ENCODE measurements at regions not wholly inside any gene's neighbourhood (a gene's known extent, or its start where the extent isn't known, plus 50 kb on each side); places are given as distances from the start of the nearest gene placed in this dataset.

DNA sequence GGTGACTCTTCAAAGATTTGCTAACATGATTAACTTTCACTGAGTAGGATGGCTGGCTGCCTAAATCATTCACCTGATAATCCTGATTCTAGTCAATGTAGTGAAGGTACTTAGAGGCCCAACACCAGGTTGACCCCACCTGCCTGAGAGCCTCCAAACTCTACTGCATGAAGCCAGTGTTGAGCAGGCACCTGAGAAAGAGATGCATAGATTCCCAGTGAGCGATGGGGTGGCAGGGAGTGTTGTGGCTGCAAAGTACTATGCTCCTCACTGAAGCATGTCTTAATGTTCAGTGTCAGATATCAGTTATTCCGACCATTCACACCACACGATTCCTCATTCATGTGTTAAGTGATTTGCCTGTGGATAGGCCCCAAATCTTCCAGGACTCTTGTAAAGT is 804.4 kb downstream of the TLE4 start:
- no peak for TF ChIP-seq CTCF (optimal IDR thresholded peaks at IDR 0.05 in 1 of 3, IDR thresholded peaks at IDR 0.05 in 1 of 3, conservative IDR thresholded peaks at IDR 0.05 in 1 of 3; ENCODE audit: extremely low read depth in 1 of 3, insufficient read depth in 2 of 3, low read length in 3 of 3)
- no peak for TF ChIP-seq EZH2 (IDR thresholded peaks at IDR 0.05; ENCODE audit: low read length)
- no peaks in the 10 kb centered on the region for H4K20me1 ChIP-seq (ENCODE audit: control insufficient read depth, extremely low read depth, insufficient read depth, low read length)
- DNase-seq (ENCODE audit: low read depth, low spot score) (no peak), FAIRE-seq (no peak)
- H3K4me1 ChIP-seq (ENCODE audit: control insufficient read depth, extremely low read depth, insufficient read depth, low read length), result peaks cover 17% of the 10 kb centered on the region
- dilution Hi-C loops (cut with MboI; ENCODE audit: extremely low pct_ligation_motif_present, low sequenced_read_pairs), result no loop called here
- no peak overlapping the region for H3K4me2 ChIP-seq (ENCODE audit: control insufficient read depth, extremely low read depth, insufficient read depth, low read depth, low read length)
- H3K9me3 ChIP-seq (ENCODE audit: control insufficient read depth, low read depth, low read length), result no peaks in the 10 kb centered on the region
- H3K79me2 ChIP-seq (ENCODE audit: control insufficient read depth, insufficient read depth, low read length), result no peaks in the 10 kb centered on the region
- H3K9ac ChIP-seq (ENCODE audit: control insufficient read depth, extremely low read depth, insufficient read depth, low read length), result no peak overlapping the region
- no peaks in the 10 kb centered on the region for H3K36me3 ChIP-seq (ENCODE audit: control insufficient read depth in 2 of 2, extremely low read depth in 1 of 2, insufficient read depth in 2 of 2, low read length in 2 of 2)
- H2AFZ ChIP-seq (ENCODE audit: control insufficient read depth, low read length), result no peak overlapping the region
- H3K4me3 ChIP-seq (ENCODE audit: control insufficient read depth in 2 of 3, extremely low read depth in 1 of 3, insufficient read depth in 2 of 3, low read depth in 1 of 3, low read length in 3 of 3), result no peak overlapping the region
- no peaks in the 10 kb centered on the region for H3K27me3 ChIP-seq (ENCODE audit: control insufficient read depth, extremely low read depth, insufficient read depth, low read length)
- H3K9me1 ChIP-seq (ENCODE audit: control insufficient read depth, extremely low read depth, insufficient read depth, low read length), result no peaks in the 10 kb centered on the region
- H3K27ac ChIP-seq (ENCODE audit: control insufficient read depth, insufficient read depth, low read length), result no peak overlapping the region

GRCh38 chr9:80375477-80375876 is 803.7 kb downstream of the TLE4 start:
- H4K20me1 ChIP-seq (ENCODE audit: control insufficient read depth, extremely low read depth, insufficient read depth, low read length), result no peaks in the 10 kb centered on the region
- H2AFZ ChIP-seq (ENCODE audit: control insufficient read depth, low read length), result no peak overlapping the region
- H3K36me3 ChIP-seq (ENCODE audit: control insufficient read depth in 2 of 2, extremely low read depth in 1 of 2, insufficient read depth in 2 of 2, low read length in 2 of 2), result no peaks in the 10 kb centered on the region
- no peak overlapping the region for H3K27ac ChIP-seq (ENCODE audit: control insufficient read depth, insufficient read depth, low read length)
- FAIRE-seq, result no peak
- H3K27me3 ChIP-seq (ENCODE audit: control insufficient read depth, extremely low read depth, insufficient read depth, low read length), result no peaks in the 10 kb centered on the region
- TF ChIP-seq EZH2 (IDR thresholded peaks at IDR 0.05; ENCODE audit: low read length) (no peak), CTCF (optimal IDR thresholded peaks at IDR 0.05 in 1 of 3, IDR thresholded peaks at IDR 0.05 in 1 of 3, conservative IDR thresholded peaks at IDR 0.05 in 1 of 3; ENCODE audit: extremely low read depth in 1 of 3, insufficient read depth in 2 of 3, low read length in 3 of 3) (no peak)
- H3K4me2 ChIP-seq (ENCODE audit: control insufficient read depth, extremely low read depth, insufficient read depth, low read depth, low read length), result no peak overlapping the region
- dilution Hi-C loops (cut with MboI; ENCODE audit: extremely low pct_ligation_motif_present, low sequenced_read_pairs), result no loop called here
- no peak overlapping the region for H3K4me3 ChIP-seq (ENCODE audit: control insufficient read depth in 2 of 3, extremely low read depth in 1 of 3, insufficient read depth in 2 of 3, low read depth in 1 of 3, low read length in 3 of 3)
- H3K4me1 ChIP-seq (ENCODE audit: control insufficient read depth, extremely low read depth, insufficient read depth, low read length), result peaks cover 17% of the 10 kb centered on the region
- no peak overlapping the region for H3K9ac ChIP-seq (ENCODE audit: control insufficient read depth, extremely low read depth, insufficient read depth, low read length)
- no peak for DNase-seq (ENCODE audit: low read depth, low spot score)
- no peaks in the 10 kb centered on the region for H3K9me3 ChIP-seq (ENCODE audit: control insufficient read depth, low read depth, low read length)
- H3K9me1 ChIP-seq (ENCODE audit: control insufficient read depth, extremely low read depth, insufficient read depth, low read length), result no peaks in the 10 kb centered on the region
- H3K79me2 ChIP-seq (ENCODE audit: control insufficient read depth, insufficient read depth, low read length), result no peaks in the 10 kb centered on the region
